ENCODE measurements at regions not wholly inside any gene's neighbourhood (a gene's known extent, or its start where the extent isn't known, plus 50 kb on each side); places are given as distances from the start of the nearest gene placed in this dataset.

- Histone ChIP-seq H3K27me3 (ENCODE audit: insufficient read depth, poor library complexity, severe bottlenecking) (no peaks in the 10 kb centered on the region), H3K27ac (replicated peaks) (no peak overlapping the region), H3K4me3 (replicated peaks; ENCODE audit: insufficient read depth, low read length) (no peak overlapping the region)
- DNase-seq (ENCODE audit: low read depth in 1 of 2, low spot score in 1 of 2): no peak
- TF ChIP-seq SPI1 (IDR thresholded peaks at IDR 0.05; ENCODE audit: borderline replicate concordance, low read depth) (no peak), GABPA (IDR thresholded peaks at IDR 0.05; ENCODE audit: low read depth) (no peak), POLR2AphosphoS5 (IDR thresholded peaks at IDR 0.05; ENCODE audit: low read depth) (no peak)
- TF ChIP-seq, protein P1, sequence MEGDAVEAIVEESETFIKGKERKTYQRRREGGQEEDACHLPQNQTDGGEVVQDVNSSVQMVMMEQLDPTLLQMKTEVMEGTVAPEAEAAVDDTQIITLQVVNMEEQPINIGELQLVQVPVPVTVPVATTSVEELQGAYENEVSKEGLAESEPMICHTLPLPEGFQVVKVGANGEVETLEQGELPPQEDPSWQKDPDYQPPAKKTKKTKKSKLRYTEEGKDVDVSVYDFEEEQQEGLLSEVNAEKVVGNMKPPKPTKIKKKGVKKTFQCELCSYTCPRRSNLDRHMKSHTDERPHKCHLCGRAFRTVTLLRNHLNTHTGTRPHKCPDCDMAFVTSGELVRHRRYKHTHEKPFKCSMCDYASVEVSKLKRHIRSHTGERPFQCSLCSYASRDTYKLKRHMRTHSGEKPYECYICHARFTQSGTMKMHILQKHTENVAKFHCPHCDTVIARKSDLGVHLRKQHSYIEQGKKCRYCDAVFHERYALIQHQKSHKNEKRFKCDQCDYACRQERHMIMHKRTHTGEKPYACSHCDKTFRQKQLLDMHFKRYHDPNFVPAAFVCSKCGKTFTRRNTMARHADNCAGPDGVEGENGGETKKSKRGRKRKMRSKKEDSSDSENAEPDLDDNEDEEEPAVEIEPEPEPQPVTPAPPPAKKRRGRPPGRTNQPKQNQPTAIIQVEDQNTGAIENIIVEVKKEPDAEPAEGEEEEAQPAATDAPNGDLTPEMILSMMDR (IDR thresholded peaks at IDR 0.05; ENCODE audit: insufficient read depth, low read length): no peak
- TF ChIP-seq, protein P2, sequence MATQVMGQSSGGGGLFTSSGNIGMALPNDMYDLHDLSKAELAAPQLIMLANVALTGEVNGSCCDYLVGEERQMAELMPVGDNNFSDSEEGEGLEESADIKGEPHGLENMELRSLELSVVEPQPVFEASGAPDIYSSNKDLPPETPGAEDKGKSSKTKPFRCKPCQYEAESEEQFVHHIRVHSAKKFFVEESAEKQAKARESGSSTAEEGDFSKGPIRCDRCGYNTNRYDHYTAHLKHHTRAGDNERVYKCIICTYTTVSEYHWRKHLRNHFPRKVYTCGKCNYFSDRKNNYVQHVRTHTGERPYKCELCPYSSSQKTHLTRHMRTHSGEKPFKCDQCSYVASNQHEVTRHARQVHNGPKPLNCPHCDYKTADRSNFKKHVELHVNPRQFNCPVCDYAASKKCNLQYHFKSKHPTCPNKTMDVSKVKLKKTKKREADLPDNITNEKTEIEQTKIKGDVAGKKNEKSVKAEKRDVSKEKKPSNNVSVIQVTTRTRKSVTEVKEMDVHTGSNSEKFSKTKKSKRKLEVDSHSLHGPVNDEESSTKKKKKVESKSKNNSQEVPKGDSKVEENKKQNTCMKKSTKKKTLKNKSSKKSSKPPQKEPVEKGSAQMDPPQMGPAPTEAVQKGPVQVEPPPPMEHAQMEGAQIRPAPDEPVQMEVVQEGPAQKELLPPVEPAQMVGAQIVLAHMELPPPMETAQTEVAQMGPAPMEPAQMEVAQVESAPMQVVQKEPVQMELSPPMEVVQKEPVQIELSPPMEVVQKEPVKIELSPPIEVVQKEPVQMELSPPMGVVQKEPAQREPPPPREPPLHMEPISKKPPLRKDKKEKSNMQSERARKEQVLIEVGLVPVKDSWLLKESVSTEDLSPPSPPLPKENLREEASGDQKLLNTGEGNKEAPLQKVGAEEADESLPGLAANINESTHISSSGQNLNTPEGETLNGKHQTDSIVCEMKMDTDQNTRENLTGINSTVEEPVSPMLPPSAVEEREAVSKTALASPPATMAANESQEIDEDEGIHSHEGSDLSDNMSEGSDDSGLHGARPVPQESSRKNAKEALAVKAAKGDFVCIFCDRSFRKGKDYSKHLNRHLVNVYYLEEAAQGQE (IDR thresholded peaks at IDR 0.05; ENCODE audit: insufficient replicate concordance, low read depth): no peak
Measured at GRCh38 chr7:435630-436366, 83.8 kb downstream of the PDGFA start.

GRCh38 chr7:436367-437128 is 83.1 kb downstream of the PDGFA start:
- Histone ChIP-seq H3K4me3 (replicated peaks; ENCODE audit: insufficient read depth, low read length) (no peak overlapping the region), H3K27ac (replicated peaks) (no peak overlapping the region), H3K27me3 (ENCODE audit: insufficient read depth, poor library complexity, severe bottlenecking) (no peaks in the 10 kb centered on the region)
- TF ChIP-seq, protein P1 (IDR thresholded peaks at IDR 0.05; ENCODE audit: insufficient read depth, low read length): no peak
- TF ChIP-seq POLR2AphosphoS5 (IDR thresholded peaks at IDR 0.05; ENCODE audit: low read depth): no peak
- TF ChIP-seq, protein P2 (IDR thresholded peaks at IDR 0.05; ENCODE audit: insufficient replicate concordance, low read depth): no peak
- TF ChIP-seq GABPA (IDR thresholded peaks at IDR 0.05; ENCODE audit: low read depth): no peak
- TF ChIP-seq SPI1 (IDR thresholded peaks at IDR 0.05; ENCODE audit: borderline replicate concordance, low read depth): no peak
- DNase-seq (ENCODE audit: low read depth in 1 of 2, low spot score in 1 of 2): no peak

GRCh38 chr7:437329-438251 is 82.1 kb downstream of the PDGFA start:
- TF ChIP-seq GABPA (IDR thresholded peaks at IDR 0.05; ENCODE audit: low read depth) (no peak), POLR2AphosphoS5 (IDR thresholded peaks at IDR 0.05; ENCODE audit: low read depth) (no peak), SPI1 (IDR thresholded peaks at IDR 0.05; ENCODE audit: borderline replicate concordance, low read depth) (no peak)
- TF ChIP-seq, protein P2 (IDR thresholded peaks at IDR 0.05; ENCODE audit: insufficient replicate concordance, low read depth): no peak
- TF ChIP-seq, protein P1 (IDR thresholded peaks at IDR 0.05; ENCODE audit: insufficient read depth, low read length): no peak
- DNase-seq (ENCODE audit: low read depth in 1 of 2, low spot score in 1 of 2): no peak

More at GRCh38 chr7:437329-438251, 82.1 kb downstream of the PDGFA start:
- Histone ChIP-seq H3K4me3 (replicated peaks; ENCODE audit: insufficient read depth, low read length) (no peak overlapping the region), H3K27ac (replicated peaks) (no peak overlapping the region), H3K27me3 (ENCODE audit: insufficient read depth, poor library complexity, severe bottlenecking) (no peaks in the 10 kb centered on the region)

Measured in HL-60 (cell line).